Left lung (tissue), 4 donors: ENCODE measurements at regions not wholly inside any gene's neighbourhood (a gene's known extent, or its start where the extent isn't known, plus 50 kb on each side); places are given as distances from the start of the nearest gene placed in this dataset.
A peak's percentile ranks its signal among the peaks of the same experiment; 100 is the strongest.

Experiments used
- ATAC-seq: fragments of 200-7000 bp; cut with Tn5 transposase; one replicate; pipeline ENCODE4 v1.9.1; 2020; ENCODE audit warnings: moderate library complexity
- DNase-seq, 4 donors: peaks; one replicate each; pipeline ENCODE4 v3.0.0-alpha.2; 2013 to 2020
- H3K27ac ChIP-seq, 2 donors: fragments of 200-600 bp; sonication (generic) in 1 of 2; one replicate each; pipeline versions ENCODE4 v1.5.0 to v1.8.0; 2020 to 2021
- H3K27me3 ChIP-seq, 2 donors: fragments of 200-600 bp; sonication (generic) in 1 of 2; one replicate each; pipeline versions ENCODE4 v1.5.0 to v1.8.0; 2020 to 2021
- H3K36me3 ChIP-seq, 2 donors: fragments of 200-600 bp; sonication (generic) in 1 of 2; one replicate each; pipeline versions ENCODE4 v1.5.0 to v1.8.0; 2020 to 2021
- H3K4me1 ChIP-seq, 2 donors: fragments of 200-600 bp; one replicate each; pipeline ENCODE4 v1.8.0; 2021
- H3K4me3 ChIP-seq, 2 donors: fragments of 200-600 bp; sonication (generic) in 1 of 2; one replicate each; pipeline versions ENCODE4 v1.5.0 to v1.8.0; 2020 to 2021; ENCODE audit warnings: mild to moderate bottlenecking in 1 of 2
- H3K9me3 ChIP-seq, 2 donors: fragments of 200-600 bp; sonication (generic) in 1 of 2; one replicate each; pipeline versions ENCODE4 v1.5.0 to v1.8.0; 2020 to 2021
- intact Hi-C, 2 donors: fragments of 100-400 bp; cut with DNase I; formaldehyde crosslinking; loops; one replicate each; pipeline versions ENCODE4 v1.11.2 to v1.14.2; 2022
- TF ChIP-seq, protein P1 (sequence below), 2 donors: fragments of 200-600 bp; sonication (generic) in 1 of 2; IDR thresholded peaks; one replicate each; pipeline versions ENCODE4 v1.5.0 to v1.8.0; 2021; ENCODE audit warnings: antibody characterized with exemption in 2 of 2
- donor health status: DM: no; HTN: yes; CAD: no.
- donor health status: DM: no; HTN: no; CAD: no.

DNA sequence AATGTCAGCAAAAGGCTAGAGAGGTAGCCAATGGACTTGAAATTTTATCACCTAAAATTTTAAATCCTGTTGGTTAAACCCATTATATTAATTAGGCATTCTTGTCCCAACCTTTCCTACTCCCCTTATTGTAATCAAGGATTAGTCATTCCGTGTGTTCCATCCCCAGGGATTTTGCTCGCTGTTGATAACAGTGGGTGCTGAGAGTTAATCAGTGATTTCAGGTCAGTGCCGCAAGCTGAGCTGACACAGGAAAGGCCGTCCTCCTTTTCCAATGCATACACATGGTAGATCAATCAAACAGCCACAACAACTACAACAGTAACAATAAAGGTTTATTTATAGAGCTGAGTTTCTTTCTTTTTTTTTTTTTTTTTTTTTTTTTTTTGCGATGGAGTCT, 271.4 kb downstream of the ACTR3B start:
- intact Hi-C loops = no loop called here
- Histone ChIP-seq H3K36me3 (no peaks in the 10 kb centered on the region), H3K4me1 (no peaks in the 10 kb centered on the region), H3K4me3 (no peak overlapping the region), H3K9me3 (no peaks in the 10 kb centered on the region), H3K27ac (no peak overlapping the region), H3K27me3 (no peaks in the 10 kb centered on the region)
- TF ChIP-seq, protein P1, sequence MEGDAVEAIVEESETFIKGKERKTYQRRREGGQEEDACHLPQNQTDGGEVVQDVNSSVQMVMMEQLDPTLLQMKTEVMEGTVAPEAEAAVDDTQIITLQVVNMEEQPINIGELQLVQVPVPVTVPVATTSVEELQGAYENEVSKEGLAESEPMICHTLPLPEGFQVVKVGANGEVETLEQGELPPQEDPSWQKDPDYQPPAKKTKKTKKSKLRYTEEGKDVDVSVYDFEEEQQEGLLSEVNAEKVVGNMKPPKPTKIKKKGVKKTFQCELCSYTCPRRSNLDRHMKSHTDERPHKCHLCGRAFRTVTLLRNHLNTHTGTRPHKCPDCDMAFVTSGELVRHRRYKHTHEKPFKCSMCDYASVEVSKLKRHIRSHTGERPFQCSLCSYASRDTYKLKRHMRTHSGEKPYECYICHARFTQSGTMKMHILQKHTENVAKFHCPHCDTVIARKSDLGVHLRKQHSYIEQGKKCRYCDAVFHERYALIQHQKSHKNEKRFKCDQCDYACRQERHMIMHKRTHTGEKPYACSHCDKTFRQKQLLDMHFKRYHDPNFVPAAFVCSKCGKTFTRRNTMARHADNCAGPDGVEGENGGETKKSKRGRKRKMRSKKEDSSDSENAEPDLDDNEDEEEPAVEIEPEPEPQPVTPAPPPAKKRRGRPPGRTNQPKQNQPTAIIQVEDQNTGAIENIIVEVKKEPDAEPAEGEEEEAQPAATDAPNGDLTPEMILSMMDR (IDR thresholded peaks at IDR 0.05) = no peak
- ATAC-seq (no peak), DNase-seq (no peak)

DNA sequence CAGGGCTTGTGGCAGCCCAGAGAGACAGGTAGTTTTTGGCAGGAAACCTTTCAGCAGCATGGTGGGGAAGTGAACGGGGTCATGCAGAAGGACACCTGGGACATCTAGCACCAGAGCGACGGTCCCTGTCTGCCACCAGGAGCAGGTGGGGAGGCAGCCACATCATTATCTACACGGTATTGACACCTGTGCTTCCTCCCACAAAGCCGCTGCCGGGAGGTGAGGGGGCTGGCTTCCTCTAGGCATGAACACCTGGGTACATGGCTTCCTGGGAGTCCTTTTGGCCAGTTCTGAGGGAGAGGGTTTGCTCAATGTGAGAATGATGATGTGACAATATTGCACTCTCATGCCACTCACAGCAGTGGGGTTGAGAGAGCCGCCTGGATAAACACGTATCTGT, 275.2 kb downstream of the ACTR3B start:
- H3K4me1 ChIP-seq = no peaks in the 10 kb centered on the region
- intact Hi-C loops = no loop called here
- no peak for ATAC-seq

DNA sequence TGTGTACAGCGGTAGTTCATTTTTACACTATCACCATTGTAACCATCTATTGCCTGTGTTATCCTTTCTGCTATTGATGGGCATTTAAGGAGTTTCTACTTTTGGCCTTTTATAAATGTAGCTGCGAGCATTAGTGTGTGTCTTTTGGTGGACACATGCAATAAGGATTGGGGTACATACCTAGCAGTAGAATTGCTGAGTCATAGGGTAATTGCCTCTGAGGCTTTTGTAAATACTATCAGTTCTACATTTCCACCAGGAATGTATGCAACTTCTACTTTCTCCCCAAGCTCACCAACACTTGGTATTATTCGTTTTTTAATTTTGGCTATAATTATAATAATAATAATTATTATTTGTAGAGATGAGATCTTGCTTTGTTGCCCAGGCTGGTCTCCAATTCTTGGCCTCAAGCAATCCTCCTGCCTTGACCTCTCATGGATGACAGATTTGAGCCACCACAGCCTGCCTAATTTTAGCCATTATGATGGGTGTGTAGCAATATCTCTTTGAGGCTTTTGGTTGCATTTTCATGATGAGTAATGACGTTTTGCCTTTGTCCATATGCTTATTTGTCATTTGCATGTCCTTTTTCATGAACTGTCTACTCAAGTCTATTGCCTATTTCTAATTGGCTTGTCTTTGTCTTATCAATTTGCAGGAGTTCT, 277.0 kb downstream of the ACTR3B start:
- DNase-seq (no peak), ATAC-seq (no peak)
- no peaks in the 10 kb centered on the region for H3K9me3 ChIP-seq
- H3K4me1 ChIP-seq = no peaks in the 10 kb centered on the region
- no peak overlapping the region for H3K27ac ChIP-seq
- no peaks in the 10 kb centered on the region for H3K27me3 ChIP-seq
- intact Hi-C loops = no loop called here
- H3K36me3 ChIP-seq = no peaks in the 10 kb centered on the region
- TF ChIP-seq, protein P1 (IDR thresholded peaks at IDR 0.05) = no peak
- no peak overlapping the region for H3K4me3 ChIP-seq

More for the DNA sequence above, 275.2 kb downstream of the ACTR3B start:
- H3K27me3 ChIP-seq = no peaks in the 10 kb centered on the region
- no peak for DNase-seq
- no peaks in the 10 kb centered on the region for H3K36me3 ChIP-seq
- H3K9me3 ChIP-seq = no peaks in the 10 kb centered on the region
- no peak overlapping the region for H3K27ac ChIP-seq
- H3K4me3 ChIP-seq = no peak overlapping the region
- TF ChIP-seq, protein P1 (IDR thresholded peaks at IDR 0.05) = no peak

DNA sequence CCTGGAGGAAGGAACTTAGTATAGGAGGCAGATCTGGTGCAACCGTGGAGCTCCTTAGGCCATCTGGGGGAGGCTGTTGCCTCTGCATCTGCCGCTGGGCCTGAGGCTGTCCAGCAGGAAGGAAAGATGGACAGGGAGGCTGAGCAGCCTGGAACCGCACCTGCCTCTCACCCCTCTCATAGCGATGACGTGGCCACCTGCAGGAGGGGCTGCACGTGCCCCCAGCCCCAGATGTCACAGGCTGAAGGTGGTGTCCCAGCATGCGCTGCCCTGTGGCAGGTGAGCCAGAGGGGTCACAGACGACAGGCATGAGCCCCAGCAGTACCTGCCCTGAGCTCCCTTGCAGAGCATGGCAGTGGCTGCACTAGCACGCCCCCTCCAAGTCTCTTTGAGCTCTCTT, 283.9 kb downstream of the ACTR3B start:
- H3K36me3 ChIP-seq = no peaks in the 10 kb centered on the region
- H3K9me3 ChIP-seq = no peaks in the 10 kb centered on the region
- no peak overlapping the region for H3K4me3 ChIP-seq
- no peak for ATAC-seq
- H3K27me3 ChIP-seq = no peaks in the 10 kb centered on the region
- intact Hi-C loops = no loop called here
- TF ChIP-seq, protein P1 (IDR thresholded peaks at IDR 0.05) = no peak
- DNase-seq = peak in 1 of 4 donors; percentile 54
- no peaks in the 10 kb centered on the region for H3K4me1 ChIP-seq
- no peak overlapping the region for H3K27ac ChIP-seq

DNA sequence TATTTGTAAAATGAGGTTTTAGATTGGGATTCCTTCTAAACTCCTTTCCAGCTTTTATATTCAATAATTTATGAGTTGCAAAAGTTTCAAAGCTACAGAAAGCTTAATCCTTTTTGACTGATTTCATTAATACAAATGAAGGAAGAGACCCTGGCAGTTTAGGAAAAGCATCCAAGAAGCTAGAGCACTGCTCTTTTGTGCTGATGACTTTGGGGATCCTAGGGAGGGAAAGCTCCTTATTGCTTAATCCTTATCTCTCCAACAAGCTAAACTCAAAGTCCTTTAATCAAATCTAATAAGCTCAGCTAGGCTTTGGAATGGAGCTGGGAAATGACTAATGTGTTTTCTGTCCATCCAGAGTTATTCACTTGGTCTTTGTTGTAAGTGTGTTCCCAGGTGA, 285.4 kb downstream of the ACTR3B start:
- TF ChIP-seq, protein P1 (IDR thresholded peaks at IDR 0.05) = no peak
- no peaks in the 10 kb centered on the region for H3K4me1 ChIP-seq
- intact Hi-C loops = no loop called here

More for the DNA sequence above, 285.4 kb downstream of the ACTR3B start:
- no peaks in the 10 kb centered on the region for H3K36me3 ChIP-seq
- no peaks in the 10 kb centered on the region for H3K9me3 ChIP-seq
- H3K27me3 ChIP-seq = no peaks in the 10 kb centered on the region
- ATAC-seq = no peak
- H3K4me3 ChIP-seq = no peak overlapping the region
- DNase-seq = no peak
- no peak overlapping the region for H3K27ac ChIP-seq
